ENCODE measurements at regions not wholly inside any gene's neighbourhood (a gene's known extent, or its start where the extent isn't known, plus 50 kb on each side); places are given as distances from the start of the nearest gene placed in this dataset.
A peak's percentile ranks its signal among the peaks of the same experiment; 100 is the strongest.

- Histone ChIP-seq H3K36me3 (ENCODE audit: low read depth) (no peaks in the 10 kb centered on the region), H3K4me3 (ENCODE audit: severe bottlenecking) (no peak overlapping the region), H3K27me3 (ENCODE audit: insufficient read depth, poor library complexity, severe bottlenecking) (no peaks in the 10 kb centered on the region), H3K4me1 (ENCODE audit: insufficient read depth, poor library complexity, severe bottlenecking) (peaks cover 44% of the 10 kb centered on the region), H3K27ac (ENCODE audit: poor library complexity, severe bottlenecking) (peak overlapping the region; percentile 25), H3K9me3 (ENCODE audit: severe bottlenecking) (no peaks in the 10 kb centered on the region)
- no peak for DNase-seq (ENCODE audit: low spot score)
- peak; percentile 33 for ATAC-seq (ENCODE audit: low read depth)
- TF ChIP-seq, protein P1, sequence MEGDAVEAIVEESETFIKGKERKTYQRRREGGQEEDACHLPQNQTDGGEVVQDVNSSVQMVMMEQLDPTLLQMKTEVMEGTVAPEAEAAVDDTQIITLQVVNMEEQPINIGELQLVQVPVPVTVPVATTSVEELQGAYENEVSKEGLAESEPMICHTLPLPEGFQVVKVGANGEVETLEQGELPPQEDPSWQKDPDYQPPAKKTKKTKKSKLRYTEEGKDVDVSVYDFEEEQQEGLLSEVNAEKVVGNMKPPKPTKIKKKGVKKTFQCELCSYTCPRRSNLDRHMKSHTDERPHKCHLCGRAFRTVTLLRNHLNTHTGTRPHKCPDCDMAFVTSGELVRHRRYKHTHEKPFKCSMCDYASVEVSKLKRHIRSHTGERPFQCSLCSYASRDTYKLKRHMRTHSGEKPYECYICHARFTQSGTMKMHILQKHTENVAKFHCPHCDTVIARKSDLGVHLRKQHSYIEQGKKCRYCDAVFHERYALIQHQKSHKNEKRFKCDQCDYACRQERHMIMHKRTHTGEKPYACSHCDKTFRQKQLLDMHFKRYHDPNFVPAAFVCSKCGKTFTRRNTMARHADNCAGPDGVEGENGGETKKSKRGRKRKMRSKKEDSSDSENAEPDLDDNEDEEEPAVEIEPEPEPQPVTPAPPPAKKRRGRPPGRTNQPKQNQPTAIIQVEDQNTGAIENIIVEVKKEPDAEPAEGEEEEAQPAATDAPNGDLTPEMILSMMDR (IDR thresholded peaks at IDR 0.05; ENCODE audit: poor library complexity, severe bottlenecking): no peak
Measured at GRCh38 chr3:42032693-42033349, 58.3 kb upstream of the TRAK1 start.

DNA sequence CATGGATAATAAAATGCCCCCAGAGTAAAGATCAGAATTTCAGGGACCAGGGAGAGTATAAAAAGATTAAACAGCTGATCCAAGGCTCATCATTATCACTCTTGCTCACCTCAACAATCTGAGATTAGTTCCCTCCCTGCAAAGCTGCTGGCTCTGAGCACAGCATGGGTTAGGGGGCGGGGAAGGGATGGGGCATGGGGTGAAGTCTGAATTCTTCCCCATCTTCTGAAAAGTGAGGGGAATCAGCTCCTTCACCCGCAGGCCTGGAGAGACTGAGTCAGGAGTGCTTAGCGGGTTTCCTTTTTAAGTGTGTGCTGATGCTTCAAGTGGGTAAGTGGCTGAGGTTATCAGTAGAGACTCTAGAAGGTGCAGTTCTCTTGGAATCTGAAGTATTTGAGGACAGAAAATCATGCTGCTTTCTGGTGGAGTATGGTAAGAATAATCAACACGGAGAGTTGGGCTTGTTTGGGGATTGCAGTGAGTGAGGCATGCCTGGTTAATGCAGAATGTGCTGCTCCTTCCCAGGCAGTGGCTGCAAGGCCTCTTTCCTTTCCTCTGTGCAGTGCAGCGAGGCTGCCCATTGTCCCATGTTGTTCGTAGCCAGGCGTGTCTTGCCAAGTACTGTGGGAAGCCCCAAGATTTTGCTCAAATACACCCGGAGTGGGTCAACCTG is 59.2 kb upstream of the TRAK1 start:
- TF ChIP-seq, protein P1 (IDR thresholded peaks at IDR 0.05; ENCODE audit: poor library complexity, severe bottlenecking): no peak
- ATAC-seq (ENCODE audit: low read depth) (no peak), DNase-seq (ENCODE audit: low spot score) (no peak)
- no peak overlapping the region for H3K4me3 ChIP-seq (ENCODE audit: severe bottlenecking)
- no peaks in the 10 kb centered on the region for H3K36me3 ChIP-seq (ENCODE audit: low read depth)
- peak overlapping the region; percentile 25 for H3K27ac ChIP-seq (ENCODE audit: poor library complexity, severe bottlenecking)
- no peaks in the 10 kb centered on the region for H3K27me3 ChIP-seq (ENCODE audit: insufficient read depth, poor library complexity, severe bottlenecking)
- no peaks in the 10 kb centered on the region for H3K9me3 ChIP-seq (ENCODE audit: severe bottlenecking)
- peaks cover 36% of the 10 kb centered on the region for H3K4me1 ChIP-seq (ENCODE audit: insufficient read depth, poor library complexity, severe bottlenecking)

- no peak overlapping the region for H3K4me3 ChIP-seq (ENCODE audit: severe bottlenecking)
- H3K4me1 ChIP-seq (ENCODE audit: insufficient read depth, poor library complexity, severe bottlenecking): peaks cover 35% of the 10 kb centered on the region
- H3K27me3 ChIP-seq (ENCODE audit: insufficient read depth, poor library complexity, severe bottlenecking): no peaks in the 10 kb centered on the region
- ATAC-seq (ENCODE audit: low read depth) (no peak), DNase-seq (ENCODE audit: low spot score) (no peak)
- H3K27ac ChIP-seq (ENCODE audit: poor library complexity, severe bottlenecking): no peak overlapping the region
- H3K9me3 ChIP-seq (ENCODE audit: severe bottlenecking): no peaks in the 10 kb centered on the region
- TF ChIP-seq, protein P1 (IDR thresholded peaks at IDR 0.05; ENCODE audit: poor library complexity, severe bottlenecking): no peak
- no peaks in the 10 kb centered on the region for H3K36me3 ChIP-seq (ENCODE audit: low read depth)
Measured at GRCh38 chr3:42028474-42028873, 62.7 kb upstream of the TRAK1 start.

DNA sequence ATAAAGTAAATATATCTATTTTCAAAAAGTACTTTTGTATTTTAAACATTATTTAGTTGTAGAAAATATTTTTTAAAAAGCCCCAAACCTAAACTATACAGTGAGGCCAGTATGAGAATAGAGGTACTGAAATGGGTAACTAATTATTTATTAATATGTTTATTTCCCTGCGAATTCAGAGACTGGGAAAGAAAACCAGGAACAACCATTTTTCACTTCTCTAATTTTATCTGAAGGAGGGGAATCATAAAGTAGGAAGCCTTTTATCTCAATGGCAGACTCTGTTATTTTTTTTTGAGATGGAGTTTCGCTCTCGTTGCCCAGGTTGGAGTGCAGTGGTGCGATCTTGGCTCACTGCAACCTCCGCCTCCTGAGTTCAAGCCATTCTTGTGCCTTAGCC is 63.6 kb upstream of the TRAK1 start:
- DNase-seq (ENCODE audit: low spot score): no peak
- TF ChIP-seq, protein P1 (IDR thresholded peaks at IDR 0.05; ENCODE audit: poor library complexity, severe bottlenecking): no peak
- Histone ChIP-seq H3K9me3 (ENCODE audit: severe bottlenecking) (no peaks in the 10 kb centered on the region), H3K4me3 (ENCODE audit: severe bottlenecking) (no peak overlapping the region), H3K27ac (ENCODE audit: poor library complexity, severe bottlenecking) (no peak overlapping the region), H3K27me3 (ENCODE audit: insufficient read depth, poor library complexity, severe bottlenecking) (no peaks in the 10 kb centered on the region), H3K4me1 (ENCODE audit: insufficient read depth, poor library complexity, severe bottlenecking) (peaks cover 26% of the 10 kb centered on the region), H3K36me3 (ENCODE audit: low read depth) (no peaks in the 10 kb centered on the region)
- no peak for ATAC-seq (ENCODE audit: low read depth)
